ENCODE measurements at regions not wholly inside any gene's neighbourhood (a gene's known extent, or its start where the extent isn't known, plus 50 kb on each side); places are given as distances from the start of the nearest gene placed in this dataset.

DNA sequence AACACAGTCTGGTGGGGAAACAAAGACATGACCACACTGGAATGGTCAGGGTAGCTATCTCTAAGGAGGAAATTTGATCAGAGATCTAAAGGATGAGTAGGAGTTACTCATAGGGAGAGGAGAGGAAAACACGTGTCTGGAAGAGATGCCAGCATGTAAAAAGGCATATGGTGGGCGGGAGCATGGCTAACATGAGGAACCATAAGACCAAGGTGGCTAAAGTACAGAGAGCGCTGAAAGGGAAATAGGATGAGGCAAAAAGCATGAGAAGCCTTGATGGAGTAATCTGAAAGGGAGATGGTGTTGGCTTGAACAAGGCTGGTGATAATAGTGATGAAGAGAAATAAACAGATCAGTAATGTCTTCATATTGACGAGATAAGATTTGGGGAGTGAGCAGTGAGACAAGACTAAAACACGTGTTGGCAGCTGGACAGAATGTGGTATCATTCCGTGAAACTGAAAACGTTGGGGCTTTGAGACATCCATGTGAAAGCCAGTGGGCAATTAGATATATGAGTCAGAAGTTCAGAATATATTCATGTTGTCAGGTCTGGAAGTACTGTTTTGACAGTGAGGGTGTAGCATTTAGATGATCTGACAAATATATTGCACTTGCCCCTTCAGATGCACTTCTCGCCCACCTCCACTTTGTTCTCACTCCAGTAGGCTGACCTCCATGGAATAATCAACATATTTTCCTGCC is 209.1 kb upstream of the KCNN2 start:
- Histone ChIP-seq H3K4me3 (no peak overlapping the region), H3K27ac (no peak overlapping the region), H3K27me3 (no peaks in the 10 kb centered on the region), H3K4me1 (no peaks in the 10 kb centered on the region), H3K36me3 (no peaks in the 10 kb centered on the region), H3K9me3 (peaks cover 0 to 32% (median 0%) of the 10 kb centered on the region in 4 donors)
- 80 to 85% methylated on average over 8 of the region's 8 CpGs for WGBS, 2 donors
- TF ChIP-seq POLR2A (IDR thresholded peaks at IDR 0.05): no peak
- TF ChIP-seq, protein P1, sequence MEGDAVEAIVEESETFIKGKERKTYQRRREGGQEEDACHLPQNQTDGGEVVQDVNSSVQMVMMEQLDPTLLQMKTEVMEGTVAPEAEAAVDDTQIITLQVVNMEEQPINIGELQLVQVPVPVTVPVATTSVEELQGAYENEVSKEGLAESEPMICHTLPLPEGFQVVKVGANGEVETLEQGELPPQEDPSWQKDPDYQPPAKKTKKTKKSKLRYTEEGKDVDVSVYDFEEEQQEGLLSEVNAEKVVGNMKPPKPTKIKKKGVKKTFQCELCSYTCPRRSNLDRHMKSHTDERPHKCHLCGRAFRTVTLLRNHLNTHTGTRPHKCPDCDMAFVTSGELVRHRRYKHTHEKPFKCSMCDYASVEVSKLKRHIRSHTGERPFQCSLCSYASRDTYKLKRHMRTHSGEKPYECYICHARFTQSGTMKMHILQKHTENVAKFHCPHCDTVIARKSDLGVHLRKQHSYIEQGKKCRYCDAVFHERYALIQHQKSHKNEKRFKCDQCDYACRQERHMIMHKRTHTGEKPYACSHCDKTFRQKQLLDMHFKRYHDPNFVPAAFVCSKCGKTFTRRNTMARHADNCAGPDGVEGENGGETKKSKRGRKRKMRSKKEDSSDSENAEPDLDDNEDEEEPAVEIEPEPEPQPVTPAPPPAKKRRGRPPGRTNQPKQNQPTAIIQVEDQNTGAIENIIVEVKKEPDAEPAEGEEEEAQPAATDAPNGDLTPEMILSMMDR (IDR thresholded peaks at IDR 0.05): no peak
- no peak for TF ChIP-seq EP300 (IDR thresholded peaks at IDR 0.05)
- no peak for DNase-seq (ENCODE audit: low spot score in 2 of 2)

DNA sequence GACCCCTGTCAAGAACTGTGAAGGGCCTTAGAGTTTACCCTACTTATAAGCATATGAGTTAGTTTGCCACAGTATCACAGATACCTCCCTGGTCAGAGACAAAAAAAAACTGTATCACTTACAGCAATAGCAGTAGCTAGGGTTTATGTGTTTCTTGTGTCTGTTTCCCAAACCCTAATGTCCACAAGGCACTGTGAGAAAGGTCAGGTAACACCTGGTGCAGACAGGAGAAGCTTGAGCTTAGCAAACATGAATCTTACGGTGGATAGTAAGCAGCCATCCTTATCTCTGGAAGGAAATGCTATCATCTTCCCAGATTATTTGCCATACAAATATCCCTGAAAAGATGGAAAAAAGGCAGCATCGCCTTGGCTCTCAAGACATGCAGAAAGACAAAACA is 208.5 kb upstream of the KCNN2 start:
- no peaks in the 10 kb centered on the region for H3K27me3 ChIP-seq
- no peaks in the 10 kb centered on the region for H3K4me1 ChIP-seq
- H3K4me3 ChIP-seq: no peak overlapping the region
- no peak overlapping the region for H3K27ac ChIP-seq
- TF ChIP-seq POLR2A (IDR thresholded peaks at IDR 0.05): no peak
- TF ChIP-seq EP300 (IDR thresholded peaks at IDR 0.05): no peak
- TF ChIP-seq, protein P1 (IDR thresholded peaks at IDR 0.05): no peak
- WGBS, 2 donors: 89 to 90% methylated on average over 2 of the region's 2 CpGs
- DNase-seq (ENCODE audit: low spot score in 2 of 2): no peak
- no peaks in the 10 kb centered on the region for H3K36me3 ChIP-seq
- H3K9me3 ChIP-seq: peaks cover 0 to 32% (median 0%) of the 10 kb centered on the region in 4 donors

DNA sequence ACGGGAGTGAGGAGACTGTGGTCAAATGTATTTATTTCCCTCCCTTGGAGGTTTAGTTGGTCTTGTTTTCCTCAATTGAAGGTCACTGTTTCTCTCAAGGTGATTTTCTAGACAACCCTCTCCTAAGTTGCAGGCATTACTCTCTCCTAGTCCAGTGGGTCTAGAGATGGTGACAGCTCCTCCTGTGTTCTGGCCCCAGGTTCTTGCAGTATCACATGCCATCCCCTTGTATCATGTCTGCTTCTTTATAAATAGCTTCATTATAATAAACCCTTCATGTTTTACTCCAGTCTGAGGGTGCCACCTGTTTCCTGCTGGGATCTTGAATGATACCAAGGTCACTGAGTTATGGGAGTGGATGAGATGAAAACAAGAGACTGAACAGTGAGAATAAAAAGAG is 208.0 kb upstream of the KCNN2 start:
- Histone ChIP-seq H3K27ac (no peak overlapping the region), H3K4me3 (no peak overlapping the region), H3K27me3 (no peaks in the 10 kb centered on the region), H3K4me1 (no peaks in the 10 kb centered on the region), H3K36me3 (no peaks in the 10 kb centered on the region), H3K9me3 (peaks cover 0 to 28% (median 0%) of the 10 kb centered on the region in 4 donors)
- no peak for DNase-seq (ENCODE audit: low spot score in 2 of 2)
- 66 to 86% methylated on average over 1 of the region's 1 CpG for WGBS, 2 donors
- TF ChIP-seq POLR2A (IDR thresholded peaks at IDR 0.05) (no peak), EP300 (IDR thresholded peaks at IDR 0.05) (no peak)
- TF ChIP-seq, protein P1 (IDR thresholded peaks at IDR 0.05): no peak

DNA sequence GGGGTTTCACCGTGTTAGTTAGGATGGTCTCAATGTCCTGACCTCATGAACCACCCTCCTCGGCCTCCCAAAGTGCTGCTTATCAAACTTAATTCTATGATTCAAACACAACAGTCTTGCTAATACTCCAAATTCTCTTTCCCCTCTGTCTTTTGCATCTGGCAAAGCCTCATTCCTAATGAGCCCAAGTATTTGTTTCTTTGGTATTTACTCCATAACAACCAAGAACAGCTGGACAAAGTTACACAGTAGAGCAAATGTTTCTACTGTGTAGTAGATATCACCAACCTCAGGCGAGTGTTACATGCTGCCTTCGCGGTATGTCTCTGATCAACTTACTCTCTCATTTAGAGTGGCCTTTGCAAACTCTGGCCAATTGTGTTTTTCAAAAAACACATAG is 195.8 kb upstream of the KCNN2 start:
- Histone ChIP-seq H3K4me3 (no peak overlapping the region), H3K27me3 (no peaks in the 10 kb centered on the region), H3K36me3 (no peaks in the 10 kb centered on the region), H3K27ac (no peak overlapping the region), H3K9me3 (peaks cover 0 to 21% (median 0%) of the 10 kb centered on the region in 4 donors), H3K4me1 (no peaks in the 10 kb centered on the region)
- WGBS, 2 donors: 87 to 89% methylated on average over 5 of the region's 5 CpGs
- no peak for DNase-seq (ENCODE audit: low spot score in 2 of 2)
- TF ChIP-seq, protein P1 (IDR thresholded peaks at IDR 0.05): no peak
- no peak for TF ChIP-seq POLR2A (IDR thresholded peaks at IDR 0.05)
- no peak for TF ChIP-seq EP300 (IDR thresholded peaks at IDR 0.05)

DNA sequence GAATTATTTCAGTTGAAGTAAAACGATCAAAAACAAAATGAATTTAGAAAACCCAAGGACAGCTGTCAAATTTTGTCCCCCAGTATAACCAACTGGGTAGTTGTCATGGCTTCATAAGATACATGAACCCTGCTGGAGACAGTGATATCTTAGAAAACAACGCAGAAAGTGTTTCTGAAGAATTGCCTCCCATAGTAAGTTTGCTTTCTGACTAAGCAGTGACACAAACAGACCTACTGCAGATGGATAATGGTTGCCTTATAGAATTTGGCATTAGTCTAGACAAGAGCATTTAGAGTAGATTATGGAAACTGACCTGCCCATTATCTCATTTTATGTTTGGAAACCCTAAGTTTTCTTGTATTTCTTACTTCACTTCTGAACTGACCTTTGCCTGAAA is 187.7 kb upstream of the KCNN2 start:
- TF ChIP-seq EP300 (IDR thresholded peaks at IDR 0.05): no peak
- TF ChIP-seq POLR2A (IDR thresholded peaks at IDR 0.05): no peak
- TF ChIP-seq, protein P1 (IDR thresholded peaks at IDR 0.05): no peak
- H3K4me3 ChIP-seq: no peak overlapping the region
- no peak for DNase-seq (ENCODE audit: low spot score in 2 of 2)
- no peak overlapping the region for H3K27ac ChIP-seq
- H3K4me1 ChIP-seq: no peaks in the 10 kb centered on the region
- 80% methylated on average over 2 of the region's 2 CpGs for WGBS, 2 donors
- peaks cover 0 to 15% (median 0%) of the 10 kb centered on the region in 4 donors for H3K9me3 ChIP-seq
- H3K36me3 ChIP-seq: no peaks in the 10 kb centered on the region
- H3K27me3 ChIP-seq: no peaks in the 10 kb centered on the region

Data from tibial nerve (tissue), 4 donors.